Sciatic nerve (tissue), 2 donors: ENCODE measurements at regions not wholly inside any gene's neighbourhood (a gene's known extent, or its start where the extent isn't known, plus 50 kb on each side); places are given as distances from the start of the nearest gene placed in this dataset.
"Not testable (repeated sequence)": the region's sequence is repeated elsewhere in the genome, so short reads cannot be mapped to it uniquely, and the experiment has no call there.

ENCODE experiments used
- ATAC-seq: fragments of 200-7000 bp; cut with Tn5 transposase; one replicate; pipeline ENCODE4 v1.9.1; 2020; ENCODE audit warnings: mild to moderate bottlenecking, moderate library complexity
- DNase-seq: peaks from one replicate; pipeline ENCODE4 v3.0.0-alpha.2; 2020; ENCODE audit warnings: low spot score
- intact Hi-C: fragments of 100-400 bp; cut with DNase I; formaldehyde crosslinking; loops from one replicate; pipeline ENCODE4 v1.14.2; 2022
- donor health status: DM: no; HTN: no; CAD: no.
- donor health status: DM: no; HTN: no; CAD: no.

GRCh38 chr19:28689464-28689863, 523.5 kb downstream of the UQCRFS1 start:
- intact Hi-C loops, DNase-seq, ATAC-seq: not testable (repeated sequence)

DNA sequence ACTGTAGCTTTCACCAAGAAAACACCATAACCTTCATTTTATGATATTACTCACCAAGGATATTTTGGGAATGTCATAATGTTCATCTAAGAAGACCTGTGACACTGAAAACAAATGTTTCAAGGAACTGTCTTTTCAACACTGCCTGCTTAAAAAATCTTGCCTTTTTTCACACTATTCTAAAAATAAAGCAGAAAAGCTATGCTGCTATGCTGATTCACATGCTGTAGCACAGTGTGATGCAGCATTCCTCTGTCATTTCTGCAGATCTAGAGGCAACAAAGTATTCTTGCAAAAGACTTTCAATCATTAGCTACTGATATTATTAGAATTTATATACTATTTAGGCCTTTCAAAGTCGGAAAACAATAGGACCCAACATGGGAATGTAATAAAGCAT, 525.7 kb downstream of the UQCRFS1 start:
- DNase-seq (no peak), ATAC-seq (no peak)
- intact Hi-C loops = no loop called here

GRCh38 chr19:28686756-28687155, 526.2 kb downstream of the UQCRFS1 start:
- intact Hi-C loops = no loop called here
- ATAC-seq (no peak), DNase-seq (no peak)

DNA sequence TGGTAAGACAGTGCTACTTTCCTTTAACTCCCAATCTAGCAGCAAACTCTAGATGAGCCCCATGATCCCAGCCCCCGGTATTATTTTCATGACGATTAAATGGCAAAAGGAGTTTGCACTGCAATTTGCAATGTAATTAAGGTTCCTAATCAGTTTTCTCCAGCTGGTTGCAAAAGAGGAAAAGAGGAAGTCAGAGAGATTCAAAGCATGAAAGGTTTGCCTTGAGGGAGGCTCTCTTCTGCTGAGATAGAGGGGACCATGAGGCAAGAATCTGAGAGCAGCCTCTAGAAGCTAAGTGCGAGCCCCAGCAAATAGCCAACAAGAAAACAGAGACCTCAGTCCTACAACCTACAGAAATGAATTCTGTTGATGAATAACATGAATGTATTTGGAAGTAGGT, 527.1 kb downstream of the UQCRFS1 start:
- ATAC-seq = no peak
- no peak for DNase-seq
- intact Hi-C loops = no loop called here

- ATAC-seq, DNase-seq, intact Hi-C loops: not testable (repeated sequence)
Measured at GRCh38 chr19:28685077-28685476, 527.9 kb downstream of the UQCRFS1 start.

- ATAC-seq (no peak), DNase-seq (no peak)
- intact Hi-C loops = no loop called here
Measured at GRCh38 chr19:28680111-28680510, 532.8 kb downstream of the UQCRFS1 start.

DNA sequence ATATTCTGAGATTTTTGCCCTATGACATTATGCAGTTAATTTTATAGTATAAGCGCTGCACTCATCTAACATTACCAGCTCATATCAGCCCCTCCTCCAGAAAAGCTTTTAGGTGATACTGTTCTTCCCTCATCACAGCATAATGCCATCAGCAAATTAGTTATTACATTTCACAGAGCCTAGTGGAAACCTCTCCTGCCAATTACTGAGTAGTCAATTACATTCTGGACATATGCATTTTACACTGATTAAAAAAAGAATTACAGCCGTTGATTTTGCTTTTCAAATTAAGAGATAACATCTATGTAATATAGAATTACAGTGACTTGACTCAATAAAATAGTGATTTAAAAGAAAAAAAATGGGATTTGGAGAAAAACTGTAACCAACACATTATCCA, 542.1 kb downstream of the UQCRFS1 start:
- intact Hi-C loops = no loop called here
- no peak for DNase-seq
- no peak for ATAC-seq

- no peak for ATAC-seq
- no peak for DNase-seq
- intact Hi-C loops = no loop called here
Measured at GRCh38 chr19:28669804-28670203, 543.1 kb downstream of the UQCRFS1 start.

DNA sequence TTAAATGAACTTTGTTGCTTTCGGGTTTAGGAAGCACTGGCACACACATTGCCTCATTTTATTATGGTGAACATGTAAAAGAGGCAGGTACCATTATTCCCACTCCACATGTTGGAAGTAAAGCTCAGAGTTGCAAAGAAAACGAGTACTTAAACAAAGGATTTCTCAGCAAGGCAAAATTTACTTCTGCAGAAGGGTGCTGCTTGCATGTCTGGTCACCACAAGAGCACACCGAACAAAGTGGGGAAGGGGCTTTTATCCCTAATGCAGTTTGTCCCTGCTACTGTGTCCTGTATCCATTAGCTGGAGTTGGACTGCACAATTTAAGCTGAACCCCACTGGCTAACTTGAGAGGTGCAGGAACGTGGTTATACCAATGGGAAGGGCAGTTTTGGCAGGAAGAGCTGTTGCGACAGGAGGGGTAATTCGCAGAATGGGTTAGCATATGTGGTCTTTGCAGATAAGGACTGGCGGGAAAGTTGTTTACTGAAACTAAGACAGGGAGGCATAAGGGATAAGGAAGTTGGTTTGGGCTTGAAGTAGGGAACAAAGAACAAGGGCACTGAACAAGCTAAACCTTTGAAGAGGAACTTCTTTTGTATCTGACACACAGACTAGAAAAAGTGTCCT, 545.5 kb downstream of the UQCRFS1 start:
- ATAC-seq (no peak), DNase-seq (no peak)
- intact Hi-C loops = no loop called here

GRCh38 chr19:28665748-28666147, 547.2 kb downstream of the UQCRFS1 start:
- intact Hi-C loops = no loop called here
- no peak for DNase-seq

DNA sequence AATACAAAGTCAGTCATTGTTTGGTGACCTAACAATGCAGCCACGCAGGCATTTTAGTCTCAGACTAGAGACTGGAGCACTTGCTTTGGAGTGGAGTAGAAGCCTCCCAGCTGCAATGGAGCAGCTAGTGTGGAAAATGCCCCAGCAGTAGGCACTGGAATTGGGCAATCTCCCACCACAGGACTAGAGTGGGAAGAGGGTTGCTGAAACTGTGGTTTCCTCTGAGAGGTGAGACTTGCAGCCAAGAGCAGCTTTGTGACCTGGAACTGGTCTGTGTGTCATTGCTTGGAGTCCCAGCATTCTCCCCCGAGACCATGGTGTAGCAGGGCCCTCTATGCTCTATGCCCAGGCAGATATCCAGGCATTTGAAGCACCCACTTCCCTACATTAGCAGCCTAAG, 556.3 kb downstream of the UQCRFS1 start:
- intact Hi-C loops = no loop called here
- no peak for DNase-seq
- no peak for ATAC-seq

More at GRCh38 chr19:28665748-28666147, 547.2 kb downstream of the UQCRFS1 start:
- ATAC-seq = no peak

DNA sequence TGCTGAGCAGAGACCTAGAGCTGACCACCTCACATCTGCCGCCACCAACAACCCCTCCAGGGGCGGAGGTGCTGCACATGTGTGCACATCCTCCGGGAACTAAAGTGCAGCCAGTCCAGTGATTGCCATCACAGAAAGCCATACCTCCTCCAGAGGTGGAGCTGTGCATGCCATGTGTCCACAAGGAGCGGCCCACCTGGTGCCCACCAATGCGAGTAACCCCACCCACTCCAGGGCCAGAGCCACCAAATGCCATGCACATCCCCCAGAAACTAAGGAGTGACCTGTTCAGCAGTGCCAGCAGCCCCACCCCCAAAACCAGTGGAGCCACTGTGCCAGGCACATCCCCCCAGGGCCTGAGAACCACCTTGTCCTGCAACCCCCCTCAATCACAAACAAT, 557.9 kb downstream of the UQCRFS1 start:
- no peak for DNase-seq
- intact Hi-C loops = no loop called here
- no peak for ATAC-seq

DNA sequence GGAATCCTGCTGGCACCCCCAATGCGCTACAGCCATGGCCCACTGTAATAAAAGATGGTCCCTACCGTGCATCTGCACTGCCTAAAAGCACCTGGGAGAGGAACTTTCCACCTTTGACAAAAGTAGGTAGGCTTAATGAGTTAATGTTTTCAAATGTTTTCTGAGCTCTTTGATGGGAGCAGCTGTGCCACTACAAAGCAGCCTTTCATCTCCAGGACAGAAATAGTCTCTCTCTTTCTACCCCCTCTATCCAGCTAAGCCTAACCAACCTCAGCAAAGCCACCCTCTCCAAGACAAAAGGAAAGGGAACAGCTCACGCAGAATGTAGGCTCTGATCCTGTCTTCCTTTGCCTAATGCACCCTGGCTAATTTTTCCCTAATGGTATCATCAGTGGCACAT, 560.2 kb downstream of the UQCRFS1 start:
- ATAC-seq (no peak), DNase-seq (no peak)
- intact Hi-C loops = no loop called here

DNA sequence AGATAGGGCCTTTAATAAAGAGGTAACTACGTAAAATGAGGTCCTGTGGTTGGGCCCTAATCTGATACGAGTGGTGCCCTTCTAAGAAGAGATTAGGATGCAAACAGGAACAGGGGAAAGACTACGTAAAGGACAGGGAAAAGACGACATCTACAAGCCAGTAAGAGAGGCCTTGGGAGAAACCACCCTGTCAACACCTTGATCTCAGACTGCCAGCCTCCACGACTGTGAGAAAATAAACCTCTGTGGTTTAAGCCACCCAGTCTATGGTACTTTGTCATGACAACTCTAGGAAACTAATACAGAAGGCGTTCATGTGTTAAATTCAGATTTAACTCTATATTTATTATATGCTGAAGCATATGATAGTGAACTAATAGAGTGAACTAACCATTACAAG, 566.3 kb downstream of the UQCRFS1 start:
- intact Hi-C loops = no loop called here
- DNase-seq (no peak), ATAC-seq (no peak)

GRCh38 chr19:28644169-28644775, 568.7 kb downstream of the UQCRFS1 start:
- intact Hi-C loops = no loop called here
- ATAC-seq = no peak
- DNase-seq = no peak

DNA sequence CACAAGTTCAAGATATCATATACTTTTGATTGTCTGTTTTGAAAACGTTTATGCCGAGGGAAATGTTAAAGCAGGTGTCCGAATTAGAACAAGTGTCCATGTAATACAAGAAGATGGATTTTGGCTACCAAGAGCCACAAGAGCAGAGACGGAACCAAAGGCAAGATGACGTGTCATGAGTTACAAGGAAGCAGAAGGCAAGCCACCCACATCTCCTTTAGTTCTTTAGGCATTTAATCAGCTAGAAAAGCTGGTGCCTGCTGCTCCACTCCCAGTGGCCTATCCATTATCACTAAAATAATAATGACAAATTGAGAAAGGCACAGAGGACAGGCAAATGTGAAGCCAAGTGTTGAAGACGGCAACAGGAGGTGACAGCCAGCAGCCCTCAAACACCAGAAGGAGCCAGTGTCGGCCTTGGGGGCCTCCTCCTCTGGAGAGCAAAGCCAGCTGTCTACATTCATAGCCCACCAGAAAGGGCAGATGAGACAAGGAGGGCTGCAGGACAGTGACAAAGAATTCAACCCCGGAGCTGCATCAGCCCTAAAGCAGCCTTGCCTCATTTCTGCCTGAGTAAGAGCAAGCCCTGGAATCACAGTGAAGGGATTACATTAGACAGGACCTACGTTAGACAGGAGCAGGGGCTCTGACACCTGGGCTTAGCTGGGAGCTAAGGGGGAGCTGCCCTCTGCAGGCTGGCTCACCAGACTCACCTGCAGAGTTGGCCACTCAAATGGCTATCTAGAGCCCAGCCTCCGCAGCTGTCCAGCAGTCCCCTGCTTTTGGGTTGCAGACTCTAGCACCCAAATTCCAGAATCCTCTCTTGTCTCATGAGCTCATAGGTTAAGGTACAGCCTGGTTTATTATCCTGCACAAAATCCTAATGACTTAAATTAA, 569.9 kb downstream of the UQCRFS1 start:
- DNase-seq = no peak
- intact Hi-C loops = no loop called here
- ATAC-seq = no peak

- ATAC-seq (no peak), DNase-seq (no peak)
- intact Hi-C loops = no loop called here
Measured at GRCh38 chr19:28641395-28641794, 571.6 kb downstream of the UQCRFS1 start.

DNA sequence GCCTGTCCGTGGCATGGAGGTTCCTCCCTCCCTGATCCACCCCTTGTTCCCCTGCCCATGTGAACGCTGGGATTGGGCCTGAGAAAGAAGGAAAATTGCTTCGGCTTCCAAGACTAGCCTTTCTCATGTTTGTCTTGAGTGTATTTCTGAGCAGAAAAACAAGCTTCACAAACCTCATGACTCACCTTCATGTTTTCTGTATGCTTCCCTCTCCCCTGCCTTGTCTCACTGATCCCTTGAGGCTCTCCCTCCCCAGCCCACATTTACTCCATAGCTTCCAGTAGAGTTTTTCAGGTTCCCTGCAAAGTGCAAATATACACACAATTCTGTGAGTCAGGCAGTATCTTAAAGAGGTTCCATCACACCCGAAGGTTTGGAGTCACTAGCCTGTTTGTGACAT, 572.4 kb downstream of the UQCRFS1 start:
- ATAC-seq = no peak

DNA sequence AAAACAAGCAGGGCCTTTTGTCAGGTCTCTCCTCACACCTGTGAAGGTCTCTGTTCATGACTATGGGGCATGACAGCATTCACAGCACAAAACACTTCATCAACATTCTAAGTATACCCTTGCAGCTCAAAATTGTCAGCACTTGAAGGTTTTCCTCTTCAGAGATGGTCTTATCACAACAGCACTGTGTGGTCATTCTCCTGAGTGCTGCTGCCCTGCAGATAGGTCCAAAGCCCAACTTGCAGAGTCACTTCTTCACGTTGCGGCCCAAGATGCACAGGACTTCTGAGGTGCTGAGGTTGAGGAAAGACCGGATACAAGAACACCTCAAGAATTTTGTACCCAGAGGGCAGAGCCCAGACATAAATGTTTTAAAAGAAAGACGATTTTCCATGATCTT, 574.5 kb downstream of the UQCRFS1 start:
- ATAC-seq (no peak), DNase-seq (no peak)
- intact Hi-C loops = no loop called here

More for the DNA sequence above, 572.4 kb downstream of the UQCRFS1 start:
- DNase-seq = no peak
- intact Hi-C loops = no loop called here

- no peak for ATAC-seq
- no peak for DNase-seq
- intact Hi-C loops = no loop called here
Measured at GRCh38 chr19:28636706-28637105, 576.2 kb downstream of the UQCRFS1 start.
